T-cell (primary cell): ENCODE measurements at regions not wholly inside any gene's neighbourhood (a gene's known extent, or its start where the extent isn't known, plus 50 kb on each side); places are given as distances from the start of the nearest gene placed in this dataset.
A peak's percentile ranks its signal among the peaks of the same experiment; 100 is the strongest.

Source experiments
- ATAC-seq, 4 experiments: fragments of 200-7000 bp in 3 of 4; fragments of 150-1000 bp in 1 of 4; cut with Tn5 transposase; replicated peaks in 1 of 4; 1 replicate in 3 of 4; 2 replicates in 1 of 4; pipeline ENCODE4 v1.10.0; 2021; ENCODE audit warnings: moderate library complexity in 3 of 4, mild to moderate bottlenecking in 2 of 4, moderate number of reproducible peaks in 1 of 4
- CTCF ChIA-PET, 2 donors: fragments of 300-600 bp; sonication (Branson Sonifier 250); formaldehyde crosslinking; loops; one replicate each; lab custom pipeline; 2022; ENCODE audit warnings: antibody characterized with exemption in 2 of 2; lab: Charles Lee
- POLR2A ChIA-PET, 2 donors: fragments of 300-600 bp; sonication (Branson Sonifier 250); formaldehyde crosslinking; loops; one replicate each; lab custom pipeline; 2022; ENCODE audit warnings: antibody characterized with exemption in 2 of 2; lab: Charles Lee
- DNase-seq, 35 experiments: peaks; one replicate each; pipeline versions ENCODE4 v3.0.0 to v3.0.0-alpha.2; 2013 to 2023
- H3K27ac ChIP-seq: one replicate; pipeline ENCODE4 v1.5.1; 2013; ENCODE audit warnings: low read length
- H3K27me3 ChIP-seq, 2 experiments: replicated peaks in 1 of 2; 1 replicate in 1 of 2; 2 replicates in 1 of 2; pipeline versions ENCODE4 v1.6.1 to v1.7.0; 2013; ENCODE audit warnings: low read length in 1 of 2, mixed read lengths in 1 of 2; ENCODE audit not compliant: control insufficient read depth in 2 of 2, insufficient read depth in 2 of 2; ENCODE audit errors: extremely low read depth in 1 of 2
- H3K36me3 ChIP-seq, 2 donors: 1 replicate in 1 of 2; 2 replicates in 1 of 2; pipeline versions ENCODE4 v1.6.1 to v1.7.0; 2013; ENCODE audit warnings: low read length in 1 of 2; ENCODE audit not compliant: control insufficient read depth in 2 of 2, insufficient read depth in 1 of 2; ENCODE audit errors: extremely low read depth in 1 of 2
- H3K4me1 ChIP-seq, 2 experiments: 1 replicate in 1 of 2; 2 replicates in 1 of 2; pipeline versions ENCODE4 v1.6.1 to v1.7.0; 2013; ENCODE audit warnings: low read length in 2 of 2, mixed read lengths in 1 of 2; ENCODE audit not compliant: insufficient read depth in 2 of 2, control insufficient read depth in 1 of 2; ENCODE audit errors: extremely low read depth in 1 of 2
- H3K4me3 ChIP-seq, 2 donors: 1 replicate in 1 of 2; 2 replicates in 1 of 2; pipeline versions ENCODE4 v1.5.1 to v1.7.0; 2013; ENCODE audit warnings: mild to moderate bottlenecking in 2 of 2, low read length in 1 of 2, moderate library complexity in 1 of 2; ENCODE audit not compliant: control insufficient read depth in 1 of 2; ENCODE audit errors: extremely low read depth in 1 of 2
- H3K9me3 ChIP-seq: 2 replicates; pipeline ENCODE4 v1.7.0; 2013
- H3K27ac Mint-ChIP-seq, 2 donors: one replicate each; pipeline ENCODE4 v1.8.0; 2020 to 2021; ENCODE audit warnings: mild to moderate bottlenecking in 2 of 2, mixed read lengths in 2 of 2
- H3K27me3 Mint-ChIP-seq, 2 donors: one replicate each; pipeline ENCODE4 v1.8.0; 2021 to 2022; ENCODE audit warnings: mixed read lengths in 2 of 2
- H3K36me3 Mint-ChIP-seq: one replicate; pipeline ENCODE4 v1.8.0; 2021; ENCODE audit warnings: mixed read lengths
- H3K4me1 Mint-ChIP-seq, 3 donors: one replicate each; pipeline ENCODE4 v1.8.0; 2020 to 2022; ENCODE audit warnings: mixed read lengths in 3 of 3, mild to moderate bottlenecking in 1 of 3
- H3K4me3 Mint-ChIP-seq, 3 donors: one replicate each; pipeline ENCODE4 v1.8.0; 2020 to 2022; ENCODE audit warnings: mild to moderate bottlenecking in 3 of 3, mixed read lengths in 3 of 3, moderate library complexity in 3 of 3
- H3K9me3 Mint-ChIP-seq, 3 donors: one replicate each; pipeline ENCODE4 v1.8.0; 2020 to 2022; ENCODE audit warnings: mixed read lengths in 3 of 3
- WGBS: methylation state at CpG from one replicate; pipeline ENCODE4 v1.1.5; 2013; ENCODE audit warnings: missing lambda C conversion rate; ENCODE audit not compliant: insufficient coverage; 5-methylcytosine and 5-hydroxymethylcytosine counted together

DNA sequence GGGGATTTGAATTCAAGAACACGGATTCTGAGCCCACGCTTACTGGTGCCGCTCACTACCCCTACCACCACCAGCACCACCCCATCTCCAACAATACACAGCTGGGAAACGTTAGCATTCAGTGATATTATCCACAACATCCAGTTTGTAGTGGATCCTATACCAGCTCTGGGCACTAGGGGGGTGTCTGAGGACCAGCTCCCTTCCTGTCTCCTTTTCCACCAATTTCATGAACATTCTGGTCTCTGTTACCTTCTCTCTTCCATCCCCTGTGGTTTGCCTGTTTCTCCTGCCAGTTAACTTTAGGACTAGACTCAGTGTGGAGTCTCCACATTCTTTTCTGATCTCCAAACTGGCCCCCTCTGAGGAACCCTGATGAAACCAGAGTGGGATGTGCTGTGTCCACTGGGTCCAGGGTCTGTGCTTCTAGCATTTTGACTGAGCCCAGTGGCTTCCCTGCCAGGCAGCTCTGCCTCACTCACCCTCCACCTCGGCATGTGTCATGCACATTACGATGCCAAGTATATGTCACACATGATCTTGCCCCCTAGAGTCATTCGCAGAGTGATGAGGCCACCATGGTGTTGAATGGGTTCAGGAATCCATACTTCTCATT, 187.0 kb upstream of the CDH13 start:
- Histone ChIP-seq H3K27ac (no peak overlapping the region), H3K4me3 (no peak overlapping the region), H3K27me3 (peaks cover 0 to 6% of the 10 kb centered on the region in 2 experiments), H3K9me3 (no peaks in the 10 kb centered on the region), H3K4me1 (no peaks in the 10 kb centered on the region), H3K36me3 (no peaks in the 10 kb centered on the region)
- Mint-ChIP-seq H3K36me3 (no peaks in the 10 kb centered on the region), H3K9me3 (peaks cover 0 to 2% (median 0%) of the 10 kb centered on the region in 3 donors), H3K4me1 (no peaks in the 10 kb centered on the region), H3K27me3 (peaks cover 12 to 27% of the 10 kb centered on the region in 2 donors), H3K27ac (no peak overlapping the region), H3K4me3 (no peak overlapping the region)
- 50% methylated on average over 2 of the region's 7 CpGs for WGBS
- CTCF ChIA-PET: no interaction called here
- no peak for ATAC-seq
- peak in 1 of 35 experiments; percentile 16 for DNase-seq
- POLR2A ChIA-PET: no interaction called here

DNA sequence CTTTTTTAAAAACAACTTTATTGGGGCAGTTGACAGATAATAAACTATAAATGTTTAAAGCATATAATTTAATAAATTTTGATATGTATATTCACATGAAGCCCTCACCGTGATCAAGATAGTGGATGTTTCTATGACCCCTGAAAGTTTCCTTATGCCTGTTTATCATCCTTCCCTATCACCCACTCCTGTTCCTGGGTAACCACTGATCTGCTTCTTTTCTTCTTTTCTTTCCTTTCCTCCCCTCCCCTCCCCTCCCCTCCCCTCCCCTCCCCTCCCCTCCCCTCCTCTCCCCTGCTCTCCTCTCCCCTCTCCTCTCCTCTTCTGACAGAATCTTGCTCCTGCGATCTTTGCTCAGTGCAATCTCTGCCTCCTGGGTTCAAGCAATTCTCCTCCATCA, 193.7 kb upstream of the CDH13 start:
- no peaks in the 10 kb centered on the region for H3K36me3 Mint-ChIP-seq
- no peaks in the 10 kb centered on the region for H3K27me3 ChIP-seq
- no peak overlapping the region for H3K4me3 ChIP-seq
- ATAC-seq (no peak), DNase-seq (no peak)
- no peaks in the 10 kb centered on the region for H3K9me3 ChIP-seq
- no peaks in the 10 kb centered on the region for H3K4me1 Mint-ChIP-seq
- POLR2A ChIA-PET: no interaction called here
- peaks cover 0 to 4% (median 3%) of the 10 kb centered on the region in 3 donors for H3K9me3 Mint-ChIP-seq
- no peak overlapping the region for H3K27ac Mint-ChIP-seq
- no peak overlapping the region for H3K27ac ChIP-seq
- H3K36me3 ChIP-seq: no peaks in the 10 kb centered on the region
- H3K4me3 Mint-ChIP-seq: no peak overlapping the region
- CTCF ChIA-PET: interaction anchor here in 1 of 2 donors (0.9 kb wide), 1 partner anchor 23 kb away, joined by 3 read pairs; no protein-coding TSS in a partner anchor
- H3K4me1 ChIP-seq: no peaks in the 10 kb centered on the region
- WGBS: no CpG with 5 or more reads among the region's 2 CpGs
- H3K27me3 Mint-ChIP-seq: peaks cover 0 to 4% of the 10 kb centered on the region in 2 donors

DNA sequence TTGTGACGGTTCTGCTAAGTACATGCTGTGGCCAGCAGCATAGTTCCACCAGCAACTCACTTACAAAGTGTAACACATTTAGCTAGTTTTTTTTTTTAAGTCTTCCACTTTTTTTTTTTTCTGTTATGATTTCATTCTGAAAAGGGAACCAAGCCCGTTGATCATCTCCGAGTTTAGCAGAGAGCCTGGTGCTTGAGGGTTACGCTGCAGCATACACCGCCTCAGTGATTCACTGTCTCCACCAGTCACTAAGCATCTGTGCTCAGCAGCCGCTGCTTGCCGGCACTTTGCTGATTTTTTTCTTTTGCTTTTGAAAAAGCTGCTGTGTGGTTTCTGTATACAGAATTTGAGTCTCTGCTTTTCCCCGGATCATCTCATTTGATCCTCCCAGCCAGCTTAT, 194.5 kb upstream of the CDH13 start:
- no peak overlapping the region for H3K27ac ChIP-seq
- Mint-ChIP-seq H3K9me3 (peaks cover 0 to 4% (median 3%) of the 10 kb centered on the region in 3 donors), H3K4me1 (no peaks in the 10 kb centered on the region), H3K27me3 (peaks cover 0 to 4% of the 10 kb centered on the region in 2 donors), H3K4me3 (no peak overlapping the region), H3K27ac (no peak overlapping the region), H3K36me3 (no peaks in the 10 kb centered on the region)
- H3K4me1 ChIP-seq: no peaks in the 10 kb centered on the region
- WGBS: 80% methylated on average over 1 of the region's 8 CpGs
- peak in 1 of 4 experiments; percentile 6 for ATAC-seq
- DNase-seq: peak in 4 of 35 experiments; percentile 7 to 24 (median 14)
- H3K9me3 ChIP-seq: no peaks in the 10 kb centered on the region
- no peak overlapping the region for H3K4me3 ChIP-seq
- POLR2A ChIA-PET: no interaction called here
- no peaks in the 10 kb centered on the region for H3K36me3 ChIP-seq
- CTCF ChIA-PET: interaction anchor here in 1 of 2 donors (0.9 kb wide), 1 partner anchor 26 kb away, joined by 4 read pairs; no protein-coding TSS in a partner anchor
- no peaks in the 10 kb centered on the region for H3K27me3 ChIP-seq

DNA sequence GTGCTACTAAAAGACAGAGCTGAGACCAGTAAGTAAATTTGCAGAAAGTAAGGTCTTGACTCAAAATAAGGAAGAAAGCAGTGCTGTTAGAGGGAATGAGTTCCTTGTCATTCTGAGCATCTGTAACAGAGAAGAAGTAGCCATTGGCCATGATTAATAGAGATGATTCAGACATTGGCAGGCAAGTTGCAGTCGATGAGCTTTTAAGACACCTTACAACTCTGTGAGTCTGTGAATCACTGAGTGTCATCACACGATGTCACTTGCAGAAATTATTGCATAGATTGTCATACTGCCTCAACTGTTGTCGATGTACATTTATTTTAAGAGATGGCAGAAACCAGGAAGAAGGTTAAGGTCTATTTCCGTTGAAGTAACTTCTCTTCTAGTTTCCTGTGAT, 201.1 kb upstream of the CDH13 start:
- ChIA-PET POLR2A (no interaction called here), CTCF (no interaction called here)
- no peaks in the 10 kb centered on the region for H3K27me3 ChIP-seq
- no peaks in the 10 kb centered on the region for H3K4me1 Mint-ChIP-seq
- 100% methylated on average over 1 of the region's 4 CpGs for WGBS
- no peaks in the 10 kb centered on the region for H3K9me3 ChIP-seq
- peaks cover 0 to 4% (median 0%) of the 10 kb centered on the region in 3 donors for H3K9me3 Mint-ChIP-seq
- H3K27ac ChIP-seq: no peak overlapping the region
- H3K36me3 Mint-ChIP-seq: no peaks in the 10 kb centered on the region
- no peak overlapping the region for H3K4me3 ChIP-seq
- H3K4me3 Mint-ChIP-seq: no peak overlapping the region
- DNase-seq (no peak), ATAC-seq (no peak)
- H3K36me3 ChIP-seq: no peaks in the 10 kb centered on the region
- peaks cover 0 to 11% of the 10 kb centered on the region in 2 donors for H3K27me3 Mint-ChIP-seq
- H3K4me1 ChIP-seq: no peaks in the 10 kb centered on the region
- no peak overlapping the region for H3K27ac Mint-ChIP-seq

DNA sequence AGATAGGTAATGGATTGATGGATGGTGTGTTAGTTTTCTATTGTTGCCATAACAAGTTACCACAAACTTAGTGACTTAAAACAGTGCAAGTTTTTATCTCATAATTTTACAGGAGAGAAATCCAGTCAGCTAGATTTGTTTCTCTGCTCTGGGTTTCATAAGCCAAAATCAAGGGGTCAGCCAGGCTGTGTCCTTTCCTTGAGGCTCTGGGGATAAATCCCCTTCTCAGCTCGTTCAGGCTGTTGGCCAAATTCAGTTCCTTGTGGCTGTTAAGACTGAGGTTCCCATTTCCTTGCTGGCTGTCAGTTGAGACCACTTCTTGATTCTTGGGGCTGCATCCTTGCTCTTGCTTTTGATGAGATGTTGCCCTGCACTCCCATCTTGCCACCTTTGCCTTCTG, 204.9 kb upstream of the CDH13 start:
- peaks cover 0 to 7% of the 10 kb centered on the region in 2 donors for H3K27me3 Mint-ChIP-seq
- 0% methylated on average over 1 of the region's 1 CpG for WGBS

DNA sequence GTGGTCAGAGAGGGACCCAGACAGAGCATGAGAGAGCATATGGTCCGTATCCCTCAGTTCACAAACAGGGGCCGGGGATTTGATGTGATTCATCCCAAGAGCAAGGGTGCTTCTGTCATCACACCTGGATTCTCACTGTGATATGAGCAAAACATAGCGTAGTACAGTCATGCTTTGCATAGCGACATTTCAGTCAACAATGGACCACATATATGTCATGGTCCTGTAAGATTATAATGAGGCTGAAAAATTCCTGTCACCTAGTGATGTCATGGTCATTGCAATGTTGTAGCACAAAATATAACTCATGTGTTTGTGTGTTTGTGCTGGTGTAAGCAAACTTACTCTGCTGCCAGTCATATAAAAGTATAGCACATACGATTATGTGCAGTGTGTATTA, 207.4 kb upstream of the CDH13 start:
- no peak for ATAC-seq
- Histone ChIP-seq H3K27me3 (no peaks in the 10 kb centered on the region), H3K4me1 (no peaks in the 10 kb centered on the region), H3K27ac (no peak overlapping the region), H3K4me3 (no peak overlapping the region), H3K36me3 (no peaks in the 10 kb centered on the region), H3K9me3 (no peaks in the 10 kb centered on the region)
- H3K36me3 Mint-ChIP-seq: no peaks in the 10 kb centered on the region
- H3K4me1 Mint-ChIP-seq: no peaks in the 10 kb centered on the region
- no peaks in the 10 kb centered on the region for H3K9me3 Mint-ChIP-seq
- 100% methylated on average over 3 of the region's 5 CpGs for WGBS
- no peaks in the 10 kb centered on the region for H3K27me3 Mint-ChIP-seq
- POLR2A ChIA-PET: no interaction called here
- H3K27ac Mint-ChIP-seq: no peak overlapping the region
- CTCF ChIA-PET: no interaction called here
- no peak overlapping the region for H3K4me3 Mint-ChIP-seq
- no peak for DNase-seq

More for the DNA sequence above, 204.9 kb upstream of the CDH13 start:
- H3K4me1 ChIP-seq: no peaks in the 10 kb centered on the region
- no peak overlapping the region for H3K27ac ChIP-seq
- no peaks in the 10 kb centered on the region for H3K27me3 ChIP-seq
- H3K4me3 ChIP-seq: no peak overlapping the region
- H3K36me3 Mint-ChIP-seq: no peaks in the 10 kb centered on the region
- no peaks in the 10 kb centered on the region for H3K9me3 Mint-ChIP-seq
- H3K27ac Mint-ChIP-seq: no peak overlapping the region
- no peak overlapping the region for H3K4me3 Mint-ChIP-seq
- CTCF ChIA-PET: no interaction called here
- ATAC-seq (no peak), DNase-seq (no peak)
- H3K36me3 ChIP-seq: no peaks in the 10 kb centered on the region
- no peaks in the 10 kb centered on the region for H3K4me1 Mint-ChIP-seq
- POLR2A ChIA-PET: no interaction called here
- no peaks in the 10 kb centered on the region for H3K9me3 ChIP-seq
